GM18951 (cell line): ENCODE measurements at regions not wholly inside any gene's neighbourhood (a gene's known extent, or its start where the extent isn't known, plus 50 kb on each side); places are given as distances from the start of the nearest gene placed in this dataset.
"Not testable (repeated sequence)": the region's sequence is repeated elsewhere in the genome, so short reads cannot be mapped to it uniquely, and the experiment has no call there.

Source experiments
- POLR2A ChIP-seq: IDR thresholded peaks from 4 replicates; pipeline ENCODE4 v1.6.1; 2011; ENCODE audit warnings: mild to moderate bottlenecking; ENCODE audit not compliant: insufficient read length, insufficient read depth; ENCODE audit errors: extremely low read depth
- in situ Hi-C: fragments of 300-500 bp; cut with MboI; formaldehyde crosslinking; loops from one replicate; pipeline ENCODE4 v1.12.0; 2022; ENCODE audit warnings: low sequenced_read_pairs, mixed read lengths, inconsistent platforms; ENCODE audit not compliant: unreplicated experiment

DNA sequence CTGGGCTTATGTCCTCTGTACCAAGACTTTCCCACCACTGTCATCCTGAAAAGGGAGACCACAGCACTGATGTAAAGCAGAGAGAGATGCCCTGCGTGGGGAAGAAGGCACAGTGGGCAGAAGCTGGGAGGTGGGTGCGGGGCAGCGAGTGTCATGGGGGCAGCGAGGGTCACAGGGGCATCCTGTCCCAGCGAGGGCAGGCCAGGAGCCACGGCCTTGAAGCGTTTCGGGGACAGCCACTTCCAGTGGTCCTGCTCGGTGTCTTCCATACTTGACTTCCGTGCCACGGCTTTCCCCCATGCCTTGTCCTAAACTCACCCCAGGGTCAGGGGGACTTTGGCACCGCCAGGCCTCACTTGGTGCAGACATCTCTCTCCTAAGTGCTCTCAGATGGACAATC, 1121.3 kb downstream of the TBC1D22A start:
- in situ Hi-C loops: no loop called here
- no peak for TF ChIP-seq POLR2A

GRCh38 chr22:47879346-47879745, 1116.9 kb downstream of the TBC1D22A start:
- no peak for TF ChIP-seq POLR2A
- in situ Hi-C loops: no loop called here

DNA sequence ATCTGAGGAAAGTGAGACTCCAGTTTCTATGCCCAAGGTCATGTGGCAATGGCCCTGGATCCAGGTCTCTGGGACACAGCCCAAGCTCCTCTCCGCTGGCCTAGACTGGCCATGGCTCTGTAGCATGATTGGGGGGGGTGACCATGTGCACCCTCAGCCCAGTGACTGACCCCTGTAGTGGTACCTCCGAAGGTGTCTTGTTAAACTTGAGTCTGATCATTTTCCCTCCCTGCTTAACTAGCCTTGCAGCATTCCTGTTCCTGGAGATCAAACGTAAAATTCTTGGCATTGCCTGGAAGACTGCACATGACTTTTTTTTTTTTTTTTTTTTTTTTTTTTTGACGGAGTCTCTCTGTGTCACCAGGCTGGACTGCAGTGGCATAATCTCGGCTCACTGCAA, 1116.0 kb downstream of the TBC1D22A start:
- in situ Hi-C loops: no loop called here
- TF ChIP-seq POLR2A: no peak

- no peak for TF ChIP-seq POLR2A
- in situ Hi-C loops: no loop called here
Observed at GRCh38 chr22:47872761-47873535, 1110.5 kb downstream of the TBC1D22A start.

DNA sequence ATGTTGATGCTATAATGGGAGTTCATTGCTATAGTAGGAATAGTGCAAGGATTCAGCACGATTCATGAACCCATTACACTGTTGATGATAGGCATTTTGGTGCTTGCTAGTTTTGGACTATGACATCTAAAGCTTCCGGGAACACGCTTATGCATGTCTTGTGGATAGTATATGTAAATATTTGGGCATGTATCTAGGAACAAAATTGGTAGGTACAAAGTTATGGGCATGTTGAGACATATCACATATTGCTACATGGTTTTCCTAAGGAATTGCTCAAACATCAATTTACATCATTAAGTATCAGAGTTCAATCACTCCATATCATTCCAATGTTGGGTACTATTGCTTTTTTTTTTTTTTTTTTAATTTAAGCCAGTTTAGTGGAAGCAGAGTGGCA, 1103.2 kb downstream of the TBC1D22A start:
- TF ChIP-seq POLR2A: no peak
- in situ Hi-C loops: no loop called here

- in situ Hi-C loops: no loop called here
- no peak for TF ChIP-seq POLR2A
Observed at GRCh38 chr22:47862394-47862793, 1099.9 kb downstream of the TBC1D22A start.

- in situ Hi-C loops: not testable (repeated sequence)
Observed at GRCh38 chr22:47860907-47861306, 1098.5 kb downstream of the TBC1D22A start.

DNA sequence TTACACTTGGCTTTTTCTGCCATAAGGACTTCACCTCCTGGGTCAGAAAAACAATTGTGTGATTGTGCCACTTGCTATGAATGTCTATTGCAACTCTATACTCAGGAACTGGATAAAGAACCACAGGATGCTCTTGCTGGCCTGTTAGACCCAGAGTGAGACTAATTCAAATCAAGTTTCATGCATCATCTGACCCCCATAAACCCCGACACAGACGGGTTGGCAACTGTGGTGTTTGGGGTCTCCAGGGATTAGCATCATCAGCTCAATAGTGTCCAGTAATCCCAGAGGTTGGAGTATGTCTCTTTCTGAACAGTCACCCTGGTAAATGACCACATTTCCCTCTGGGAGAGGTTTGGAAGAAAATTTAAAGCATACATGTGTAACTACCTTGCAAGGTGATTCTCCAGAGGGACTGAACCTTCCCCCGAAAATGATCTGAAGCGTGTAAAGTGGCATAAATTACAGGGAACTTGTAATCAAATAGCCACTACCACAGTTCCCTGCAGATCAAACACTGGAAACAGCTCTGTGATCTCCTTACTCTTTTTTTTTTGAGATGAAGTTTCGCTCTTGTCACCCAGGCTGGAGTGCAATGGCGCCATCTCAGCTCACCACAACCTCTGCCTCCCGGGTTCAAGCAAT, 1097.6 kb downstream of the TBC1D22A start:
- no peak for TF ChIP-seq POLR2A
- in situ Hi-C loops: no loop called here

DNA sequence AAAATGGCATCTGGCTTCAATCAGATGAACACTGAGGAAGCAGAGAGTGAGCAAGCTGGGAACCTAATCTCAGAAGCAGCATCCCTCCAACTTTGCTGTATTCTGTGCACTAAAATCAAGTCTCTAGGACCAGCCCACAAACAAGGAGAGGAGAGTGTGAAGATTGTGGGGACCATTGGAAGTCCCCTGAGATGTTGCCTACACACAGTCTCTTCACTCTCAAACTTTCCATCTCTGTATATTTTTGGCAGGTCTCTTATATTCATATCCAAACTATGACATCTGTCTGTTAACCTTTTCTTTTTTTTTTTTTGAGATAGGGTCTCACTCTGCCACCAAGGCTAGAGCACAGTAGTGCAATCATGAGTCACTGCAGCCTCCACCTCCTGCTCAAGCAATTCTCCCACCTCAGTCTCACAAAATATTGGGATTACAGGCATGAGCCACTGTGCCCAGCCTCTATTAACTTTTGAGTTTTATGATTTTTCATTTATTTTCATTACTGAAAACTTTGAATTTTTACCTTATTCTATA, 1096.4 kb downstream of the TBC1D22A start:
- in situ Hi-C loops: no loop called here
- TF ChIP-seq POLR2A: no peak

DNA sequence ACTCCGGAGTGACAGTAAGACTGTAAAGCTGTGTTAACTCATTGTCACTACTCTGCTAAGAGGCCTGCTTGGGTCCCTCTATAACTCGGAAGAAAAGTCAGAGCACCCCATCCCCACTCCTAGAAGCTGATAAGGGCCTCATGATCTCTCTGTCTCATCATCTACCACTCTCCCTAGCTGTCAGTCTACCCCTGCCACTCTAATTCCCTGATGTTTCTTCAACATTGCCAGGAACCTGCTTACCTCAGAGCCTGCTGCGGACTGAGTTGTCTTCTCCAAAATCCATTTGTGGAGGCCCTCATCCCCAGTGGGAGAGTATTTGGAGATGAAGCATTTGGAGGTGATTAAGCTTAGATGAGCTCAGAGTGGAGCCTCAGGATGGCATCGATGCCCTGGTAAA, 1092.2 kb downstream of the TBC1D22A start:
- in situ Hi-C loops: no loop called here
- TF ChIP-seq POLR2A: no peak

DNA sequence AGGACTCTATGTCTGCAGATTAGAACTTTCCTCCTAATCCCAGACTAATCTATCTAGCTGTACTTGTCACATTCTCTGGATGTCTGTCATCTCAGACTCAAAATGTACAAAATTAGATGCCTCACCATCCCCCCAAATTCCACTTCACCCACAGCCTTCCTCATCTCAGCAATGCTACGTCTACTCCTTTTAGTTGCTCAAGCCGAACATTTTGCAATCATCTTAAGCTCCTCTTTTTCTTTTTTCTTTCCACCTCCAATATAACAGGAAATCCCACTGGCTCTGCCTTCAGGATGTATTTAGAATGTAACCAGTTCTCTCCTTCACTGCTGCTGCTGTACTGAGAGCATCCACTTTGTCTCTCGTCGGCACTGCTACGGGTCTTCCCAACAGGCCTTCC, 1091.8 kb downstream of the TBC1D22A start:
- no peak for TF ChIP-seq POLR2A
- in situ Hi-C loops: no loop called here

- in situ Hi-C loops: no loop called here
- no peak for TF ChIP-seq POLR2A
Observed at GRCh38 chr22:47853750-47854149, 1091.3 kb downstream of the TBC1D22A start.

- in situ Hi-C loops: no loop called here
- no peak for TF ChIP-seq POLR2A
Observed at GRCh38 chr22:47851586-47851985, 1089.1 kb downstream of the TBC1D22A start.

DNA sequence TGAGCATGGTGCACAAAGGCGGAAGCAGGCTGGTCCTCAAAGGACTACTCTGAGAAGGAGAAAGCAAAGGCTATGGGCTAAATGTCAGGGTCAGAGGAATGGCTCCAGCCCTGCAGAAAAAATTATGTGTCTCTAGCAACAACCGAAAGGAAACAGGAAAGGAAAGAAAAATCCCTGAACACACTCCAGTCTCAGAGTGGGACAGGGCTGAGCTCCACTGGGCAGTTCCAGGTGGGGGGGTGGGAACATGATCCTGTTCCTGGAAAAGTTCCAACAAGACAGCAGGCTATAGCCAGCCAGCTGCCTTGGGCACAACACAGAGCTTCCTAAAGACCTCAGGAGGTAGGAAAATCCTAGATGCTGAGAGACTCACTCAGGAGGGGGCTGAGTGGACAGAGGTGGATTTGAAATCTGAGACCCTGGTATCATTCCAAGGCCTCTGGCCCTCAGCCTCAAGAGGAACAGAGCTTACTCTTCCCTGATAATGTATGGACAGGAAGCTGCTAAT, 1088.2 kb downstream of the TBC1D22A start:
- in situ Hi-C loops: no loop called here

DNA sequence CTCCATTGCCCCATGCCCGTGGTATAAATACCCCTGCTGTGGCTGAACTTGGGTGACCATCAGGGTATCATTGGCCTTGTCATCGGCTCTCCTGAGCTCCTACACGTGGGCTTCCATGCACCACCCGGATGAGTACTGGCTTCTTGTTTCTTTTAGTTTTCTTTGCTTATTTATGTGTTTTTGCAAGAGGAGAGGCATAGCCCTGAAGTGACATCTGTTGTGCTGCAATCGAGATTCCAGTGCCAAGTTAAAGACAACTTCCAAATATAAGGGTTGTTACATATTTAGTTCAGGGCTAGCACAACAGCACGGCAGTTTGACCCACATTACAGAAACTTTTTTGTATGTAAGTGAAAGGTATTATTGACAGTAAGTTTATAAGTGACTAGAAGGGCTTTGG, 1087.1 kb downstream of the TBC1D22A start:
- no peak for TF ChIP-seq POLR2A
- in situ Hi-C loops: no loop called here

More for the DNA sequence above, 1088.2 kb downstream of the TBC1D22A start:
- TF ChIP-seq POLR2A: no peak
